Gastrocnemius medialis (tissue), 4 donors: ENCODE measurements at regions not wholly inside any gene's neighbourhood (a gene's known extent, or its start where the extent isn't known, plus 50 kb on each side); places are given as distances from the start of the nearest gene placed in this dataset.

Experiments used
- ATAC-seq, 2 donors: fragments of 150-250 bp; one replicate each; pipeline ENCODE4 v1.9.1; 2016
- DNase-seq, 2 donors: peaks; one replicate each; pipeline ENCODE4 v3.0.0-alpha.2; 2019
- H3K27ac ChIP-seq, 4 donors: fragments of 200-600 bp; sonication (generic); 1 replicate in 1 of 4; 2 replicates in 3 of 4; pipeline ENCODE4 v1.5.1; 2016 to 2018; ENCODE audit warnings: mild to moderate bottlenecking in 2 of 4, moderate library complexity in 1 of 4
- H3K27me3 ChIP-seq, 3 donors: fragments of 200-600 bp; sonication (generic) in 2 of 3; 1 replicate in 1 of 3; 2 replicates in 2 of 3; pipeline versions ENCODE4 v1.5.1 to v1.6.0; 2016 to 2019; ENCODE audit warnings: mild to moderate bottlenecking in 1 of 3, moderate library complexity in 1 of 3
- H3K36me3 ChIP-seq, 2 donors: fragments of 200-600 bp; sonication (generic) in 1 of 2; one replicate each; pipeline ENCODE4 v1.5.1; 2017 to 2018
- H3K4me1 ChIP-seq, 2 donors: fragments of 200-600 bp; sonication (generic) in 1 of 2; one replicate each; pipeline ENCODE4 v1.5.1; 2016 to 2017; ENCODE audit warnings: mild to moderate bottlenecking in 2 of 2
- H3K4me3 ChIP-seq, 4 donors: fragments of 200-600 bp; sonication (generic) in 3 of 4; 1 replicate in 1 of 4; 2 replicates in 3 of 4; pipeline ENCODE4 v1.5.1; 2016 to 2019; ENCODE audit warnings: mild to moderate bottlenecking in 2 of 4
- H3K9me3 ChIP-seq, 3 donors: fragments of 200-600 bp; sonication (generic) in 2 of 3; 1 replicate in 1 of 3; 2 replicates in 2 of 3; pipeline ENCODE4 v1.5.1; 2016 to 2019
- CTCF ChIP-seq, 5 experiments: fragments of 450-650 bp in 3 of 5; fragments of 200-600 bp in 2 of 5; sonication (generic) in 2 of 5; IDR thresholded peaks in 4 of 5; conservative IDR thresholded peaks in 1 of 5; 1 replicate in 4 of 5; 2 replicates in 1 of 5; pipeline ENCODE4 v1.5.1; 2016 to 2019; ENCODE audit warnings: antibody characterized with exemption in 5 of 5, mild to moderate bottlenecking in 3 of 5, moderate library complexity in 3 of 5
- POLR2A ChIP-seq, 2 donors: fragments of 450-650 bp; IDR thresholded peaks; one replicate each; pipeline ENCODE4 v1.6.1; 2017; ENCODE audit warnings: antibody characterized with exemption in 2 of 2, mild to moderate bottlenecking in 2 of 2, moderate library complexity in 2 of 2
- in situ Hi-C, 4 donors: fragments of 200-750 bp; cut with MboI; loops; one replicate each; pipeline versions ENCODE4 v1.15.0 to v1.8.0; 2017; ENCODE audit warnings: low sequenced_read_pairs in 4 of 4
- intact Hi-C: fragments of 100-400 bp; cut with DNase I; formaldehyde crosslinking; loops from one replicate; pipeline ENCODE4 v1.15.1; 2023; ENCODE audit warnings: low total_unique reads

GRCh38 chr10:88076027-88076880 is 212.8 kb downstream of the PTEN start:
- Histone ChIP-seq H3K27me3 (no peaks in the 10 kb centered on the region), H3K4me3 (peak overlapping the region in 1 of 4 donors; percentile 21), H3K9me3 (no peaks in the 10 kb centered on the region), H3K27ac (peak overlapping the region; percentile 51 to 64 (median 61)), H3K36me3 (no peaks in the 10 kb centered on the region), H3K4me1 (peaks cover 6 to 10% of the 10 kb centered on the region in 2 donors)
- DNase-seq = no peak
- intact Hi-C loops (no loop called here), in situ Hi-C loops (no loop called here)
- peak; percentile 82 to 85 for ATAC-seq
- TF ChIP-seq POLR2A (IDR thresholded peaks at IDR 0.05) = no peak
- TF ChIP-seq CTCF (IDR thresholded peaks at IDR 0.05 in 4 of 5, conservative IDR thresholded peaks at IDR 0.05 in 1 of 5) = no peak

DNA sequence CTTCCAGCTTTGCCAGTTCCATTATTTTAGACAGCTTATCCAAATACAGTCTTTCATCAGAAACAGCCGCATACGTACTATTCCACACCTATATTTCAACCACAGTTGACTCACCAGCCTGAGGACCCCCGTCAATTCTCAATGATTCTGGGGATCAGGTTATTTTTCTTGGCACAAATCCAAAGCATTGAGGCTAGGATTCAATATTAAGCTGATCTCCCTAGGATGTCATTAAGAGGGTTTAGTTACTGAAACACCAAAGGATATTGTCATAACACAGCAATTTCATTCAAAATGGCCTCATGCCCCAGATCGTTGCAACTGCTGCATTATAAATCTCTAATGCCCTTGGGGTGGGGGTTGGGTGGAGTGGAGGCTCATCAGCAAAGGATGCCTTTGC is 214.6 kb downstream of the PTEN start:
- Histone ChIP-seq H3K27me3 (no peaks in the 10 kb centered on the region), H3K36me3 (no peaks in the 10 kb centered on the region), H3K4me1 (peaks cover 6 to 10% of the 10 kb centered on the region in 2 donors), H3K27ac (no peak overlapping the region), H3K9me3 (no peaks in the 10 kb centered on the region), H3K4me3 (no peak overlapping the region)
- DNase-seq (no peak), ATAC-seq (no peak)
- intact Hi-C loops = no loop called here
- no peak for TF ChIP-seq POLR2A (IDR thresholded peaks at IDR 0.05)
- no peak for TF ChIP-seq CTCF (IDR thresholded peaks at IDR 0.05 in 4 of 5, conservative IDR thresholded peaks at IDR 0.05 in 1 of 5)
- in situ Hi-C loops = no loop called here

GRCh38 chr10:88080213-88080612 is 216.8 kb downstream of the PTEN start:
- peaks cover 6 to 10% of the 10 kb centered on the region in 2 donors for H3K4me1 ChIP-seq
- H3K36me3 ChIP-seq = no peaks in the 10 kb centered on the region
- ATAC-seq (no peak), DNase-seq (no peak)
- no peaks in the 10 kb centered on the region for H3K27me3 ChIP-seq
- H3K4me3 ChIP-seq = no peak overlapping the region
- no peaks in the 10 kb centered on the region for H3K9me3 ChIP-seq
- in situ Hi-C loops (no loop called here), intact Hi-C loops (no loop called here)
- H3K27ac ChIP-seq = no peak overlapping the region
- TF ChIP-seq CTCF (IDR thresholded peaks at IDR 0.05 in 4 of 5, conservative IDR thresholded peaks at IDR 0.05 in 1 of 5) = no peak
- no peak for TF ChIP-seq POLR2A (IDR thresholded peaks at IDR 0.05)

GRCh38 chr10:88081457-88082054 is 218.1 kb downstream of the PTEN start:
- ATAC-seq = no peak
- in situ Hi-C loops = no loop called here

More at GRCh38 chr10:88081457-88082054, 218.1 kb downstream of the PTEN start:
- no peaks in the 10 kb centered on the region for H3K36me3 ChIP-seq
- intact Hi-C loops = no loop called here
- no peak for TF ChIP-seq POLR2A (IDR thresholded peaks at IDR 0.05)
- no peak for TF ChIP-seq CTCF (IDR thresholded peaks at IDR 0.05 in 4 of 5, conservative IDR thresholded peaks at IDR 0.05 in 1 of 5)
- H3K27me3 ChIP-seq = no peaks in the 10 kb centered on the region
- H3K4me1 ChIP-seq = no peaks in the 10 kb centered on the region
- no peak overlapping the region for H3K27ac ChIP-seq
- DNase-seq = no peak
- no peak overlapping the region for H3K4me3 ChIP-seq
- no peaks in the 10 kb centered on the region for H3K9me3 ChIP-seq
